GM12875 (cell line): ENCODE measurements at regions not wholly inside any gene's neighbourhood (a gene's known extent, or its start where the extent isn't known, plus 50 kb on each side); places are given as distances from the start of the nearest gene placed in this dataset.

Experiments
- H3K4me3 ChIP-seq: one replicate; pipeline ENCODE4 v1.5.1; 2011; ENCODE audit warnings: low read depth, low read length, control low read depth
- CTCF ChIP-seq: IDR thresholded peaks from 2 replicates; pipeline ENCODE4 v1.5.1; 2011; ENCODE audit warnings: low read depth, mild to moderate bottlenecking, control low read depth, inconsistent platforms, low read length, moderate library complexity, borderline replicate concordance; ENCODE audit not compliant: insufficient read depth

DNA sequence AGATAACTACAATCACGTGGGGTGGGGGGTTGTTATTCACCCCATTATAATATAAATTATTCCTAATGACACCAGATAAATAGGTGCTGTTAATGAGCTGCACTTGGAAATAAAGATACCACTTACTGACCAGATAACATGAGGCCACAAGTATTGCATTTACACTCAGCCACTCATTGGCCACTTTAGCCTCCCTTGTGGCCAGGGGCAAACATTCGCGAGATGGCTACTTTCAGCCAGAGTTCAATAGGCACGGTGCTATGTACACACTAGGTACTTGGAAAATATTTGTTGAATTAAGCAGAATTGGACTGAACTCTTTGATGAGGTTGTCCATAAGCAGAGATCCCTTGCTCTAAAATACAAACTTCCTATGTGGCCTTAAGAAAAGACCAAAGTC, 713.7 kb upstream of the TENM3 start:
- no peak for TF ChIP-seq CTCF

DNA sequence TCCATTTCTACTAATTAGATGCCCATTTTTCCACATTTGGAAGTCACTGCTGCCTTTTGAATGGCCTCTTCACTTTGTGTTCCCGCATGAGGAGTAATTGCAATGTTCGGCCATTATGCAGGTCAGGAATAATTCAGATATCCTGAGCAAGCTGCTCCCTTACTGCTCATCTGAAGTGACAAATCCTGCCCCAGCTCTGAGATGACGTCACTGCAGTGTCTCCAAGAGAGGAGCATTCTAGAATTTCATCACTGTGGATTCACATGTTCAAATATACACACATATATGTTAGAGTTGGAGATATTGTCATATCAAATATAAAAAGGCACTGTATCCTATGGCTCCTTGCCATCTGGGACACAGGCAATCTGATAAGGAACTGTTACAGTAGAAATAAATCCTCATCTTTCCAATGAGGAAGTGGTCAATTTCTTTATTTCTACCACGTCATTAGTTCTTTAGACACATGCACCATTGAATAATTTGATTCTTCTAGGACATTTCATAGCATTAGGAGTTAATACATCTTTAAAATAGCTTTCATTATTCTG, 706.9 kb upstream of the TENM3 start:
- TF ChIP-seq CTCF, result no peak
- no peak overlapping the region for H3K4me3 ChIP-seq

More for the DNA sequence above, 713.7 kb upstream of the TENM3 start:
- no peak overlapping the region for H3K4me3 ChIP-seq

DNA sequence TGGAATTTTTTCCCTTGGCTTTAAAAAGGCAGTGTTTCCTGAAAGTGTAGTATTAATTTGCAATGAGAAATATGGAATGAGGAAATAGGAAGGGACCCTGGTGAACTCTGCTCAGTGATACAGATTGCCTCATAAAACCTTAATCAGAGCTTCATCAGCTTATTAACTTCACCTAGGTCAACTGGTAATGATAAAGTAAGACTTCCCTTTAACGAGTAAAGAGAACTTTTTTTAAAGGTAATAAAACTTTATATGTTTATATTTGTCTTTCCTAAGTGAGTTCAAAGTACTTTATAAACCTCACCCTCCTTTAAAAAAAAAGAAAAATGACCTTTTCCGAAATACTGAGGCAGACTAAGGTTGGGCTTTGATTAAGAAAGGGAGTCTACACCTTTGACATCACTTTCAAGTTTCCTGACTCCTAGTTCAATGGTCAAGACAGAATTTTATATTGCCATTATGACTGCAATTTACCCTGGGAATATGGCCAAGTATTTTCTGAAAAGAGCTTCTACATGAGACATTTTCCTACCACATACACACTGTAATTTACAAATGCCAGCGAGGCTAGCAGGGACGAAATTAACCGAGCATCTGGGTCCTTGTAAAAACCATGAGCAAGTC, 706.3 kb upstream of the TENM3 start:
- TF ChIP-seq CTCF, result no peak
- no peak overlapping the region for H3K4me3 ChIP-seq

- no peak for TF ChIP-seq CTCF
- H3K4me3 ChIP-seq, result no peak overlapping the region
Measured at GRCh38 chr4:181538431-181538830, 704.8 kb upstream of the TENM3 start.

DNA sequence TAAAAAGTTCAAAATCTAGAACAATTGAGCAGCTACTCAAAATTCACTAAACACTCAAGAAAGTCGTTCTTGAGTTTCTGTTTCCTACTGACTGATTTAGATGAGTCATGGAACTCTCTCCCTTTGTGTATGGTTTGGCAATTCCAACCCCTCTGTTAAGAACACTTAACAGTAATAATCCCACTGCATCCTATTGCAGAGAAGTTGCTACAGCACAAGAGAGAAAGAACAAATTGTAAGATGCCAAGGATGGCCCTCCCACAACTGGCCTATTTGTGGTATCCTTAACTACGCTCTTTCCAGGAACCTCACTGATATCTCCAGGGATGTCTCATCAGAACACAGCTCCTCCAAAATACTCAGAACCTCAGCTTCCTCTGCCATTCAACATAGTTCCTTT, 701.8 kb upstream of the TENM3 start:
- no peak for TF ChIP-seq CTCF
- no peak overlapping the region for H3K4me3 ChIP-seq

DNA sequence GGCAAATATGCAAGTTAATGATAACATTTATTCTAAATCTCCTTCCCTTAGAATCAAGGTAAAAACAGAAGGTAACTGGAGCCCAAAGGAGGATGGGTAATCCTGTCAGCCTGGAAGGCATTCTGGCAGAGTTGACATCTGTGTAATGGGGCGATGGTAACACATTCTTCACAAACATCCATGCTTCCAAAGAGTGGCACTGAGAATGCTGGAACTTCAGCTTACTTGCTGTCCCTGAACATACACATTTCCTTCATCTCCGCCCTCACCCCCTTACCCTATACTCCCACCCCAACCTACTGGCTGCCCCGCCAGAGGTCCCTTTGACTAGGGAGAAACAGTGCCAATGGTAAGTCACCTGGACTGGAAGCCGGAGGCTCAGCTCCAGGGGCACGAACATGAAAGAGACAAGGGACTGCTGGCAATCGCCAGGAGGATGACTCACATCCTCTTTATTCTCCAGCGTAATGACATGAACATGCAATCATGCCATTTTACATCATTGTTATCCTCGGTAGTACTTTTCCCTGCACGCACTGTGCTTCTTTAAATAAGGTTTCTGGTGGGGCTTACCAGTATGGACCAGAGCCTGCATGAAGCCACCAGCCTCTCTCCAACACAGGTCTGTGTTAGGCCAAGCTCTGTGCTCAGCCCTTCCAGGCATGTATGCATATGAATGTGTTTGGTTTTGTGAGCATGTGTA, 694.2 kb upstream of the TENM3 start:
- no peak for TF ChIP-seq CTCF
- H3K4me3 ChIP-seq, result no peak overlapping the region
